ENCODE measurements at regions not wholly inside any gene's neighbourhood (a gene's known extent, or its start where the extent isn't known, plus 50 kb on each side); places are given as distances from the start of the nearest gene placed in this dataset.
"Not testable (repeated sequence)": the region's sequence is repeated elsewhere in the genome, so short reads cannot be mapped to it uniquely, and the experiment has no call there.

DNA sequence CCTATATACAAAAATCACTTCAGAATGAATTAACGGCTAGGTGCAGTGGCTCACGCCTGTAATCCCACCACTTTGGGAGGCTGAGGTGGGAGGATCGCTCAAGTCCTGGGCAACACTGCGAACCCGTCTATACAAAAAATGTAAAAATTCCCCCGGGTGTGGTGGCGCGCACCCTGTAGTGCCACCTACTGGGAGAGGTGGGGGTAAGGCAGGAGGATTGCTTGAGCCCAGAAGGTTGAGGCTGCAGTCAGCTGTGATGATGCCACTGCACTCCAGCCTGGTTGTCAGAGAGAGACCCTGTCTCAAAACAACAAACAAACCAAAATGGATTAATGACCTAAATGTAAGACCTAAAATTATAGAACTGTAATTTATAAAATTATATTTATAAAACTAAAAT, 236.2 kb downstream of the SPATA31A6 start:
- DNase-seq (ENCODE audit: extremely low read depth in 1 of 11, low read depth in 9 of 11, low spot score in 4 of 11) = not testable (repeated sequence)

DNA sequence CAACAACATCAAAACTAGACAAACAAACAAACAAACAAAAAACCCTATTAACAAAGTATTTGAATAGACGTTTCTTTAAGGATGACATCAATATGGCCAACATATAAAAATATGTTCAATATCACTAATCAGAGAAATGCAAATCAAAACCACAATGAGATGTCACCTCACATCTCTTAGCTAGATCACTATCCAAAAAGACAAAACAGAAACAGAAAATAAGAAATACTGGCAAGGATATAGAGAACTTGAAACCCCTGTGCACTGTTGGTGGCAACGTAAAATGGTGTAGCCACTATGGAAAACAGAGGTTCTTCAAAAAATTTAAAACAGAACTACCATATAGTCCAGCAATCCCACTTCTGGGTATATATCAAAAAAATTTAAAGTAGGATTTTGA, 236.9 kb downstream of the SPATA31A6 start:
- DNase-seq (ENCODE audit: extremely low read depth in 1 of 11, low read depth in 9 of 11, low spot score in 4 of 11) = not testable (repeated sequence)

DNA sequence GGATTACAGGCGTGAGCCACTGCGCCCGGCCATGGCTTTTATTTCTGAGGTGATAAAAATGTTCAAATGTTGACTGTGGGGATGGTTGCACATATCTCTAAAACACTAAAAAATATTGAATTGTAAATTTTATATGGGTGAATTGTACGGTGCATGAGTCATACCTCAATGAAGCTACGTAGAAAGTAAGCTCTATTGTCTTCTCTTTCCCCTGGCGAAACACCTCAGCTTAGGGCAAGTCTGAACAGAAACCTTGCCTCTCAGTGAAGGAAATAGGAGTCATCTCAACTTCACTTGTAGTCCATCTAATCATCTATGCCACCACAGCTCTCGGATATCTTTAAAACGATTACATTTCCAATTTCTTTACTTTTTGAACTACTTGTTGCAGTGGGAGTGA, 238.2 kb downstream of the SPATA31A6 start:
- not testable (repeated sequence) for DNase-seq (ENCODE audit: extremely low read depth in 1 of 11, low read depth in 9 of 11, low spot score in 4 of 11)

DNA sequence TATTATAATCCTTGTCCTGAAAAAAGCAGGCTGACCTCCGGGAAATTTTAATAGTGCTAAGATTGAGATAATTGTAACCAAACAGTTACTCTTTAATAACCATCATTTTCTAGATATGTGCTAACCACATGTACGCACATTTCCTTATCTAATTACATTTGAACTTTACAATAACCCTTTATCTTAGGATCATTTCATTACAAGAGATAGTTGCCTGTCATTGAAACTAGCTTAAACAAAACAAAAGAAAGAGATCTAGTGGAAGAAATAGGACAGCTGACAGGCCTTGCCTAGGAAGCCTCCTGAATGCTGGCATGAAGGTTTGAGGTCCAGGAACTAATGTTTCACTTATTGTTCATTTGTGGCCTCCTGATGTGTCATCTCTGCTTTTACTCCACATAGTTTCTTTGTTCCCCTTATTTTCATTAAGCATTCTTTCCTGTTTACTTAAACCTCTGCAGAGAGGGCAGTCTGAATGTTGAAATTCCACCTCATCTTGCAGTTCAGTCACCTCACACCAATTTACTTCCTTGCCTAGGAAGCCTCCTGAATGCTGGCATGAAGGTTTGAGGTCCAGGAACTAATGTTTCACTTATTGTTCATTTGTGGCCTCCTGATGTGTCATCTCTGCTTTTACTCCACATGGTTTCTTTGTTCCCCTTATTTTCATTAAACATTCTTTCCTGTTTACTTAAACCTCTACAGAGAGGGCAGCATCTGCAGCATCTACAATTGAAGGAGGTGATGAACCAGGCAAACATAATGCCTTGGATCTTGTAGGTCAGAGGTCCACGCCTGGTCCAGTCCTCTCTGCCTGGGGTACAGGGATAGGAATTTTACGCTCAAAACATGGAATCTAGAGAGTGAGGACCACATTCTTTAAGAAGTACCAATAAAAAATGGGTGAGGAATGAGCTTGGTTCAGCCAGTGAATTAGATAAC, 247.5 kb downstream of the SPATA31A6 start:
- DNase-seq (ENCODE audit: extremely low read depth in 1 of 11, low read depth in 9 of 11, low spot score in 4 of 11) = not testable (repeated sequence)

DNA sequence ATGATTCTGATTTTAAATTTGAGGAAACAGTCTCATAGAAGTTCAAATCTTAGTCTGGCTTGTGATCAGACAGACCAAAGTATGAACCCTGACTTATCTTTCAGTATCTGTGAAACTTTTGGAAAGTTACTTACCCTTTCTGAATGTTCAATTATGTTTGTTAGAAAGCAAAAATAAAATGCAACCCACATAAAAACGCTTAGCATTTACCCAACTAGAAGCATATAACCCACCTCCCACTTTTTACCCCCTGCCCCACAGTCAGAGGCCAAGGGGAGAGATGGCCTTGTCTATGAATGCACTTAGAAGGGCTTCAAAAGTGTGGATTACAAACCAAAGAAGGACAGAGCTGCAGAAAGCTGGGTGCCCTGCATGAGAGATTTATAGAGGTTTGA, 248.2 kb downstream of the SPATA31A6 start:
- not testable (repeated sequence) for DNase-seq (ENCODE audit: extremely low read depth in 1 of 11, low read depth in 9 of 11, low spot score in 4 of 11)

DNA sequence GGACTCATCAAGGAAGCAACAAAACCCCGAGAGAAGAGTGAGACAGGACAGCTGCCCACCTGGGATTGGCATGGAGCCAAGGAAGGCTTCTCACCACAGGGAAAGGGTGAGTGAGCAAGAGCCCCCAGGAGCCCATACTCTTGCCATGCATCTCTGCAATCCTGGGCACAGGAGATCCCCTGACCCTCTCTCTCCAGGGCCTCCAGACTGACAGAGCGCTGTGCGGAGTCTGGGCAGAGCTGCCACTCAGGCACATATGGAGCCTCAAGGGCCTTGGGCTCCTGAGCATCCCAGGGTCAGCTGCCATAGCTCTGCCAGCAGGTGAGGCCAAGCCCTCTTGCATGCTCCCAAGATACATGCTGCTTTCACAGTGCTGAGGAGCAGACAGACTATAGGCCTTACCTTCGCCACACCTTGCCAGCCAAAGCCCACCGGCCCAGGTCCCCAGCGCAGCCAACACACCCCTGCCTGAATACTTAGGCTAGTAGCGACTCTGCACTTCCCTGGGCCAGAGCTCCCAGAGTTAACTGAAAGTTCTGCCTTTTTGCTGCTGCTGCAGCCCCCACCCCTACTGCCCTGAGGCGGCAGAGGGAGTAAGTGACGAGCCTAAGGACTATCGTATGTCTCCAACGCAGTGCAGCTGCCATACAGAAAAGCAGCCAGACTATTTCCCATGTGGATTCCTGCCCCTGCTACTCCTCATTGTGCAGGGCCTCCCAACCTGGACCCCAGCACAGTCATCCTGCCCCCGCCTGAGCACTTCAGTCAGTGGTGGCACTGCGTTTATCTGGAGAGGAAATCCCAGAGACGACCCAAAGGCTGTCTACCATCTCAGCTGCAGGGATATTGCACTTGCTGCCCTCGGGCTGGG, 251.6 kb downstream of the SPATA31A6 start:
- not testable (repeated sequence) for DNase-seq (ENCODE audit: extremely low read depth in 1 of 11, low read depth in 9 of 11, low spot score in 4 of 11)

DNA sequence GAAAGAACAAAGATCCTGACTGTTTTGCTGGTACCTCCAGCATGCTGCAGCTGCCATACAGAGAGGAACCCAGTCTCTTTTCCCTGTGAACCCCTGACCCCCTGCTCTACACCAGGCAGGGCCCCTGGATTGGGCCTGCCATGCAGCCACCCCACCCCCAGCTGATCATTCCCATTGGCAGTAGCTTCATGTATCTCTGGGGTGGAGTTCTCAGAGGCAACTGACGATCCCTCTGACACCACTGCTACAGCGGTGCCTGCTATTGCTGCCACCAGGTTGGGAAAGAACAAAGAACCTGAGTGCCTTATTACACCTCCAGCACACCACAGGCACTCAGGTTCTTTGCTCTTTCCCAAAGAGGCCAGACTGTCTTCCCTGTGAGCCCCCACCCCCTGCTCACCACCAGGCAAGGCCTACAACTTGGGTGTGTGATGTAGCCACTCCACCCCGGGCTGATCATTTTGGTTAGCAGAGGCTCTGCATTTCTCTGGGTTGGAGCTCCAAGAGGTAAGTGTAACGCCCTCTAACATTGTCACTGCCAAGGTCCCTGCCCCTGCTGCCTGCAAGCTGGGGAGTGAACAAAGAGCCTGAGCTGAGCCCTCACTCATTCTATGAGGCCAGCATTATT, 252.4 kb downstream of the SPATA31A6 start:
- DNase-seq (ENCODE audit: extremely low read depth in 1 of 11, low read depth in 9 of 11, low spot score in 4 of 11) = not testable (repeated sequence)

DNA sequence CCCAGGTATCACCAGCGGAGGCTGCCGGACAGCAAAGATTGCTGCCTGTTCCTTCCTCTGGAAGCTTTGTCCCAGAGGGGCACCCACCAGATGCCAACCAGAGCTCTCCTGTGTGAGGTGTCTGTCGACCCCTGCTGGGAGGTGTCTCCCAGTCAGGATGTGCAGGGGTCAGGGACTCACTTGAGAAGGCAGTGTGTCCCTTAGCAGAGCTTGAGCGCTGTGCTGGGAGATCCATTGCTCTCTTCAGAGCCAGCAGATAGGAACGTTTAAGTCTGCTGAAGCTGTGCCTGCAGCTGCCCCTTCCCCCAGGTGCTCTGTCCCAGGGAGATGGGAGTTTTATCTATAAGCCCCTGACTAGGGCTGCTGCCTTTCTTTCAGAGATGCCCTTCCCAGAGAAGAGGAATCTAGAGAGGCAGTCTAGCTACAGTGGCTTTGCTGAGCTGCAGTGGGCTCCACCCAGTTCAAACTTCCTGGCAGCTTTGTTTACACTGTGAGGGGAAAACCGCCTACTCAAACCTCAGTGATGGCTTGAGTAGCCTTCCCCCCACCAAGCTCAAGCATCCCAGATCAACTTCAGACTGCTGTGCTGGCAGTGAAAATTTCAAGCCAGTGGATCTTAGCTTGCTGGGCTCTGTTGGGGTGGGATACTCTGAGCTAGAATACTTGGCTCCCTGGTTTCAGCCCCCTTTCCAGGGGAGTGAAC, 253.7 kb downstream of the SPATA31A6 start:
- not testable (repeated sequence) for DNase-seq (ENCODE audit: extremely low read depth in 1 of 11, low read depth in 9 of 11, low spot score in 4 of 11)

DNA sequence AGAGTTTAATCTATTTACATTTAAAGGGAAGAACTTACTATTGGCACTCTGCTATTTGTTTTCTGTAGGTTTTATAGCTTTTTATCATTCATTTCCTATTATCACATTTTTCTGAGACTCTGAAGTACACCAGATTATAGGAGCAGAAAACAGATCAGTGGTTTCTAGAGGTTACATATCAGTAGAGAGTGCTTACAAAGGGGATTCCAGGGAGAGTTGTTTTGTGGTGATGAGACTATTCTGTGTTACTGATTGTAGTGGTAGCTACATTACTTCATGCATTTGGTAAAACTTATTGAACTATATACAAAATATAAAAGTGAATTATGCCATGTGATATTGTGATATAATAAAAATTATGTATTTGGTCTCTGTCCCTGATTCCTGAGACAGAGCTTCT, 259.2 kb downstream of the SPATA31A6 start:
- not testable (repeated sequence) for DNase-seq (ENCODE audit: extremely low read depth in 1 of 11, low read depth in 9 of 11, low spot score in 4 of 11)

DNA sequence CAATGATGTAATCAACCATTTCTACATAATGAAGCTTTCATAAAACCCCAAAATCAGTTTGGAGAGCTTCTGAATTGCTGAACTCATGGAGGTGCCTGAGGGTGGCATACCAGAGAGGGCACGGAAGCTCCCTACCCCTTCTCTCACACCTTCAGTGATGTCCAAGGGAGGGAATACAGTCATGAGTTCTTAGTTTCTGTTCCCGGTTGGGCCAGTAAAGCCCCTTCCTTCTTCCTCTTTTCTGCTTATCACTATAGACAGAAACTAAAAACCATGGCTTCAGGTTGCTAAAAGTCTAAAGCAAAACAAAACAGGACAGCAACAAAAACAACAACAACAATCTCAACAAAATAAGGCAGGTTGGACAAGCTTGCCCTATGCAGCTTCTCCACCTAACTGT, 260.0 kb downstream of the SPATA31A6 start:
- not testable (repeated sequence) for DNase-seq (ENCODE audit: extremely low read depth in 1 of 11, low read depth in 9 of 11, low spot score in 4 of 11)

DNA sequence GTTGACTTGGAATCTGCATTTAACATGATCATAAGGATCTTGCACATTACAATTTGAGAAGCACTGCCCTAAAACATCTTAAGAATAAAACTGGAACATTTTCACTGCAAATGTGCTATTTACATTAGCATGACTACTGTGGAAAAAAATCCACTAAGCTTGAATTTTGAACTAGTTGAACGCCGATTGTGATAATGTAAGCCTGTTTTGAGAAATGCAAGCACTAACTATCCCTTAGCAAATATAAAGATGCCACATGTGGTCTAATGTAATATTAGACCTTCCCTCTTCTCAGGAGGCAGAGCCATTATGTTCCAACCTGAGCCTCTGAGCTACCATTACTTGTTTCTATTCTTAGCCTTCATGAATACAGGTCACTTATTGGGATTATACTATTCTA, 278.0 kb downstream of the SPATA31A6 start:
- not testable (repeated sequence) for DNase-seq (ENCODE audit: extremely low read depth in 1 of 11, low read depth in 9 of 11, low spot score in 4 of 11)

DNA sequence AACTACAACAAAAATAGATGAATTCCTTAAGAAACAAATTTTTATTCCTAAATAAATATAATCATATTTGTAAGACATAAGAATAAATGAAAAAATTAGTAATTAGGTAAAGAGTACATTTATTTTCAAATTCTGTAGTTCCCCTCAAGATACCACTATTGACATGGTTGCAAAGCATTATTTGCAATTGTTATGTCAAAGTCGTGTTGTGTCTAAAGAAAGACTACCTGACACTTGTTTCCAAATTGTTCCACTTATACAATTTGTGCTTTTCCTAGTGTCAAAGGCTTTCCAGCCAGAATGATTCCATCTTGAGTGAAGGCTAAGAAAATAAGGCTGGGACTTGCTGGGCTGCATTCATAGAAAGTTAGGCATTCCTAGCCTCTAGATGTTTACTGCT, 278.4 kb downstream of the SPATA31A6 start:
- not testable (repeated sequence) for DNase-seq (ENCODE audit: extremely low read depth in 1 of 11, low read depth in 9 of 11, low spot score in 4 of 11)

DNA sequence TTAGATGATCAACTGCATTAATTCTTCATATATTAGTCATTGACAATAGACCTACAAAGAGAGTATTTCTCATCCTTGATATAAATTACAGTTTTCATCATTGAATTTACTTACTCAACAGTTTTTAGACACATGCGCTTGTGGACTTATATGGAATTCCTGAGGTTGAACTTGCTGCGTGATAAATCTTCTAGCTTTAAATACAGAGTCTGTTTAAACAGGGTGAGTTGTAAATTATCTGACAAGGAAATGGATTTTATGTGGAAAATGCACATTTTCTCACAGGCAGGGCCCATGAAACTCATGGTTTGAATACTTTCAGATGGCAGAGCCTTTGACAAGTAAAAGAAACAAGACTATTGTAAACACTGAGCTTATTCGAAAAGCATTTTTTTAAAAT, 280.5 kb downstream of the SPATA31A6 start:
- peak in 5 of 11 donors; percentile 0 to 16 (median 8) for DNase-seq (ENCODE audit: extremely low read depth in 1 of 11, low read depth in 9 of 11, low spot score in 4 of 11)

DNA sequence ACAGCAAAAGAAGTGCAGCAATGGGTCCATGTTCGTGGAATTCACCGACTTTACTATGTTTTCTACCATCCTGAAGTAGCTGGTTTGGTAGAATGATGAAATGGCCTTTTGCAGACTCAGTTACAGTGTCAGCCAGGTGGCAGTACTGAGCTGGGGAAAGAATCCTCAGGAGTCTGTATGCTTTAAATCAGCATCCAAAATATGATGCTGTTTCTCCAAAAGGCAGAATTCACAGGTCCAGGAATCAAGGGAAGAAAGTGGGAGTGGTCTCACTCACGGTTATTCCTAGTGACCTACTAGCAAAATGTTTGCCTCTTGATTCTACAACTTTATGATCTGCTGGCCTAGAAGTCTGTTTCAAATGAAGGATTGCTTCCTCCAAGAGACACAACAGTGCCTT, 287.1 kb downstream of the SPATA31A6 start:
- not testable (repeated sequence) for DNase-seq (ENCODE audit: extremely low read depth in 1 of 11, low read depth in 9 of 11, low spot score in 4 of 11)

DNA sequence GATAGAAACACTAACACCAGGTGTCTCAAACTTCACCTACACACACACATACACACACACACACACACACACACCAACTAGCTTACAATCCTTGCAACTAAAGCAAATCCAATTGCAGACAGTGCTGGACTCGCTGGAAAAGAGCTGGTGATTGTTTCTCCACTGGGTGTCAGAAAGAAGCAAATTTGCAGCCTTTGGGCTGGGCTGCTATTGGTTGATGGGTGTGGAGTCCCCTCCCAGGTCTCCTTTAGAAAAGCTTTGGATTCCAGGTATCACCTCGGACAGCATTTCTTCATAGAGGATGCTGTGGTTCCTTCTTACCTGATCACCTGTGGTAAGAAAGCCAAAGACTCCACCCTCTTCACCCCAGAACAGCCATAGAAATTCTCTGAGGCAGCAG, 307.5 kb downstream of the SPATA31A6 start:
- DNase-seq (ENCODE audit: extremely low read depth in 1 of 11, low read depth in 9 of 11, low spot score in 4 of 11) = not testable (repeated sequence)

DNA sequence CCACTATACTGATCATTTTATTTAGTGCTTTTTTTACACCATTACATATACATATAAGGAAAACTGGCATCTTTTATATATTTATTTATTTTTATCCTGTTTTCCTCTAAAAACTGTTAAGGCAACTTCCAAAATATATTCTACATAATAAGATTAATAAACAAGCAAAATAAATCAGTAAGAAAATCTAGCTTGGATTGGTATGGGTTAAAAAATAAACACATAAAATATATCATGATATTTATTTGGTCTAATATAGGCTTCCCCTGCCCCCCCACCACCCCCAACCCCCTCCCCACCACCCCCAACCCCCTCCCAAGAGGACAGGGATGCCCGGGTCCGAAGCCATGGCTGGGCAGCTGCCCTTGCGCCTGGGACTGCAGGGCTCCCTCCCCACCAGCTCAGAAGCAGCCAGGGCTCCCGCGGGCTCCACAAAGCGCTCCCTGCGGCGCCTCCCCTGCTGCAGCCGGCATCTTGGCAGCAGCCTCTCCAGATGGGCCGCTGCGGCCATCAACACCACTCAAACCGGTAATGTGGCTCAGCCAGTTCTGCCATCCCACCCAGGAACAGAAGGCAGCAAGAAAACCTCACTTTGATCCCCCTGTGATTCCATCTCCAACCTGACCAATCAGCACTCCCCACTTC, 319.3 kb downstream of the SPATA31A6 start:
- DNase-seq (ENCODE audit: extremely low read depth in 1 of 11, low read depth in 9 of 11, low spot score in 4 of 11) = not testable (repeated sequence)

DNA sequence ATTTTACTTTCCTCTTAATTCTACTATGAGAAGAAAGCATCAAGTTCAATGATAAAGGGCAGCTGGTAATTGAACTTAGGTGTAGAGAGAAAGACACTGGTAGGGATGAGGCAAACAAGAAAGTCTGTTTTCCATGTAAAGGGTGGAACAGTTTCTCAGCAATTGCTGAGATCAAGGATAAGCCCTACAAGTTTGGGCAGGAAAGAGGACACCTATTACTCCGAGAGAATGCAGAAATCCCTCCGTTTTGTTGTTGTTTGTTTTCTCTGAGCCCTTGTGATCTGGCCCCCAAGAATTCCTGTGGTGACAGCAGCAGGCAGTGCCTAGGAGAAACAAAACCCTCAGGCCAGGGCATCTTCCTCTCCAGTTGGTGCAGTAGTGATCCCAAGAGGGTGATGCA, 324.7 kb downstream of the SPATA31A6 start:
- not testable (repeated sequence) for DNase-seq (ENCODE audit: extremely low read depth in 1 of 11, low read depth in 9 of 11, low spot score in 4 of 11)

DNA sequence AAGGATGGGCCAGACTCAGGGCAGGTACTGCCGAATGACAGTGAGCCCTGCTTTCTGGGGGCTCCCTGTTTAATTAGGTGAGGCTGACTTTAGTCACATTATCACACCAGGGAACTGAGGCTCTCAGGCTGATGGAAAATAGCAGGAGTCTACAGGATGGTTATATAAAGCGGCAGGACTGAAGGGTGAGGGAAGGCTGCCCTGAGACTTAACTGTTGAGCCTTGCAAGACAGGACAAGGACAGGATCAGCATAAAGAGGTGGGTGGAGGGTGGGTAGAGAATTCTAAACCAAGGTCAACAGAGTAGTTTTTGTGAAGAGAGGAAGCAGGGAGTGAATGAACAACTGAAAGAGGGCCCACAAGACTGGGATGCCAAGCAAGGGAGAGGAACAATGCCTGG, 330.1 kb downstream of the SPATA31A6 start:
- DNase-seq (ENCODE audit: extremely low read depth in 1 of 11, low read depth in 9 of 11, low spot score in 4 of 11) = not testable (repeated sequence)

Data from renal cortex interstitium (tissue), 11 donors.